WTC11 (cell line): ENCODE measurements at regions not wholly inside any gene's neighbourhood (a gene's known extent, or its start where the extent isn't known, plus 50 kb on each side); places are given as distances from the start of the nearest gene placed in this dataset.

Experiments used
- CTCF ChIP-seq: fragments of 200-600 bp; IDR thresholded peaks from 2 replicates; pipeline ENCODE4 v1.8.0; 2022; ENCODE audit warnings: antibody characterized with exemption
- ETV6 ChIP-seq: sonication (generic); formaldehyde crosslinking; IDR thresholded peaks from 2 replicates; pipeline ENCODE4 v1.8.1; 2022; ENCODE audit warnings: mild to moderate bottlenecking, missing genetic modification reagents
- FOXJ3 ChIP-seq: sonication (generic); formaldehyde crosslinking; IDR thresholded peaks from 2 replicates; pipeline ENCODE4 v1.9.0; 2021; ENCODE audit warnings: missing genetic modification reagents, mild to moderate bottlenecking, borderline replicate concordance
- MAX ChIP-seq: sonication (generic); formaldehyde crosslinking; IDR thresholded peaks from 2 replicates; pipeline ENCODE4 v1.8.0; 2022; ENCODE audit warnings: mild to moderate bottlenecking, missing genetic modification reagents
- STAT6 ChIP-seq: sonication (generic); formaldehyde crosslinking; conservative IDR thresholded peaks from 2 replicates; pipeline ENCODE4 v1.8.1; 2023; ENCODE audit warnings: mild to moderate bottlenecking, low read depth, missing genetic modification reagents, moderate library complexity
- USF2 ChIP-seq: sonication (generic); formaldehyde crosslinking; IDR thresholded peaks from 2 replicates; pipeline ENCODE4 v1.8.1; 2023; ENCODE audit warnings: mild to moderate bottlenecking, missing genetic modification reagents, moderate library complexity
- ZBTB21 ChIP-seq: sonication (generic); formaldehyde crosslinking; IDR thresholded peaks from 2 replicates; pipeline ENCODE4 v1.8.1; 2023; ENCODE audit warnings: mild to moderate bottlenecking, missing genetic modification reagents, borderline replicate concordance
- ZNF121 ChIP-seq: sonication (generic); formaldehyde crosslinking; IDR thresholded peaks from 2 replicates; pipeline ENCODE4 v1.8.0; 2023; ENCODE audit warnings: missing genetic modification reagents
- ZNF138 ChIP-seq: sonication (generic); formaldehyde crosslinking; conservative IDR thresholded peaks from 2 replicates; pipeline ENCODE4 v1.8.1; 2022; ENCODE audit warnings: mild to moderate bottlenecking, moderate library complexity, missing genetic modification reagents

- TF ChIP-seq CTCF (no peak), USF2 (no peak), ETV6 (CRISPR knock-in tag) (no peak), ZNF121 (CRISPR knock-in tag) (no peak), FOXJ3 (no peak), STAT6 (CRISPR knock-in tag) (no peak), ZNF138 (CRISPR knock-in tag) (no peak), MAX (CRISPR knock-in tag) (no peak), ZBTB21 (no peak)
Measured at GRCh38 chr1:217370757-217371156, 260.1 kb downstream of the GPATCH2 start.
